ENCODE measurements at regions not wholly inside any gene's neighbourhood (a gene's known extent, or its start where the extent isn't known, plus 50 kb on each side); places are given as distances from the start of the nearest gene placed in this dataset.

DNA sequence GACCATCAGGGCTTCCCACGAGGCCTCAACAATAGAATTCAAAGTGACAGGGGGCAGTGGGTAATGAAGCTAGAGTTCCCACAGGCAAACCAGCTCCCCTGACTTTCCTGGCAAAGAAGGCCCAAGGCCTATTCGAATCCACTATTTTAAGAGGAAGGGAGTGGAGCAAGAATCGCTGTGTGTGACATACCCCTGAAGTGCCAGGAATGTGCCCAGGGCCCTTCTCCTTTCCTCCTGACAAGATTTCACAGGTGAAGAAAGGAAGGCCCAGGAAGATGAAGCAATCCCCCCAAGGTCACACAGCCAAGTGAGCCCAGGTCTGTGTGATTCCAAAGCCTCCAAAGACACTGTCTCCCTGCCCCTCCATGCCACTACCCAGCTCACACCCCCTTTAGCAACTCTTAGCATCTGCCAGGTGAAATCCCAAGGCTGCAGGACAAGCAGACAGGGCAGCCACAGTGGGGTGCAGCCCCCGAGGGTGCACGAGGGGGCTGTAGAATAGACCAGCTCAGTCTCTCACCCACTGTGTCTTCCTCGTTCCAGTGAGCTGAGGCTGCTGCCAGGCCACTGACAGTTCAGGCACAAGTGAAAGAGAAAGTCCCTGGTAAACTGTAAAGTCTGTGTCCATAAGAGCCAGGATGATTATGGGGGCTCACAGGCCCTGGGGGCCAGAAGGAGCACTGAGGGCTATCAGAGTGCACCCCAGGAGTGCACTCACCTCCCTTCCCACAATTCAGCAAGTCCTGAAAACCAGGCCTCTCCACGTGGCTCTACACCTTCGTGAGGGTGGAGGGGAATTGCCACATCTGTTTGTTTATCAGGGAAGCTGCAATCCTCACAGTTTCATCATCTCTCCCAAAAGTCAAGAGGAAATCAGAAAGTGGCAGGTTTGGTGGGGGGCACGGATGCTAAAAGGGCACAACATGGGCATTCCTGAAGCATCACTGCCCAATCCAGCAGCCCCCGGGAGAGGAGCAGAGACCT lies 70.8 kb upstream of the ZMIZ1 start:
- intact Hi-C loops (cut with micrococcal nuclease) = no loop called here
- Mint-ChIP-seq H3K9me3 (ENCODE audit: unreplicated experiment) (no peaks in the 10 kb centered on the region), H3K27ac (ENCODE audit: low read depth, unreplicated experiment) (no peak overlapping the region), H3K27me3 (ENCODE audit: insufficient read depth, unreplicated experiment) (peaks cover 17% of the 10 kb centered on the region), H3K4me1 (ENCODE audit: insufficient read depth, unreplicated experiment) (no peaks in the 10 kb centered on the region), H3K4me3 (ENCODE audit: unreplicated experiment) (no peak overlapping the region), H3K36me3 (ENCODE audit: insufficient read depth, unreplicated experiment) (peaks cover 7% of the 10 kb centered on the region)
- TF ChIP-seq, protein P1, sequence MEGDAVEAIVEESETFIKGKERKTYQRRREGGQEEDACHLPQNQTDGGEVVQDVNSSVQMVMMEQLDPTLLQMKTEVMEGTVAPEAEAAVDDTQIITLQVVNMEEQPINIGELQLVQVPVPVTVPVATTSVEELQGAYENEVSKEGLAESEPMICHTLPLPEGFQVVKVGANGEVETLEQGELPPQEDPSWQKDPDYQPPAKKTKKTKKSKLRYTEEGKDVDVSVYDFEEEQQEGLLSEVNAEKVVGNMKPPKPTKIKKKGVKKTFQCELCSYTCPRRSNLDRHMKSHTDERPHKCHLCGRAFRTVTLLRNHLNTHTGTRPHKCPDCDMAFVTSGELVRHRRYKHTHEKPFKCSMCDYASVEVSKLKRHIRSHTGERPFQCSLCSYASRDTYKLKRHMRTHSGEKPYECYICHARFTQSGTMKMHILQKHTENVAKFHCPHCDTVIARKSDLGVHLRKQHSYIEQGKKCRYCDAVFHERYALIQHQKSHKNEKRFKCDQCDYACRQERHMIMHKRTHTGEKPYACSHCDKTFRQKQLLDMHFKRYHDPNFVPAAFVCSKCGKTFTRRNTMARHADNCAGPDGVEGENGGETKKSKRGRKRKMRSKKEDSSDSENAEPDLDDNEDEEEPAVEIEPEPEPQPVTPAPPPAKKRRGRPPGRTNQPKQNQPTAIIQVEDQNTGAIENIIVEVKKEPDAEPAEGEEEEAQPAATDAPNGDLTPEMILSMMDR (IDR thresholded peaks at IDR 0.05; ENCODE audit: unreplicated experiment) = no peak
- no TSS peak for BruUV-seq (replicated peaks)
- POLR2A ChIA-PET = interaction anchor here (1.1 to 1.5 kb wide), 4 partner anchors 17 to 69 kb away, joined by 3 to 4 read pairs (median 3); no protein-coding TSS in a partner anchor
- CTCF ChIA-PET = interaction anchor here (0.5 kb wide), 1 partner anchor 336 kb away, joined by 3 read pairs; no protein-coding TSS in a partner anchor
- DNase-seq (ENCODE audit: unreplicated experiment) = peak; percentile 44

DNA sequence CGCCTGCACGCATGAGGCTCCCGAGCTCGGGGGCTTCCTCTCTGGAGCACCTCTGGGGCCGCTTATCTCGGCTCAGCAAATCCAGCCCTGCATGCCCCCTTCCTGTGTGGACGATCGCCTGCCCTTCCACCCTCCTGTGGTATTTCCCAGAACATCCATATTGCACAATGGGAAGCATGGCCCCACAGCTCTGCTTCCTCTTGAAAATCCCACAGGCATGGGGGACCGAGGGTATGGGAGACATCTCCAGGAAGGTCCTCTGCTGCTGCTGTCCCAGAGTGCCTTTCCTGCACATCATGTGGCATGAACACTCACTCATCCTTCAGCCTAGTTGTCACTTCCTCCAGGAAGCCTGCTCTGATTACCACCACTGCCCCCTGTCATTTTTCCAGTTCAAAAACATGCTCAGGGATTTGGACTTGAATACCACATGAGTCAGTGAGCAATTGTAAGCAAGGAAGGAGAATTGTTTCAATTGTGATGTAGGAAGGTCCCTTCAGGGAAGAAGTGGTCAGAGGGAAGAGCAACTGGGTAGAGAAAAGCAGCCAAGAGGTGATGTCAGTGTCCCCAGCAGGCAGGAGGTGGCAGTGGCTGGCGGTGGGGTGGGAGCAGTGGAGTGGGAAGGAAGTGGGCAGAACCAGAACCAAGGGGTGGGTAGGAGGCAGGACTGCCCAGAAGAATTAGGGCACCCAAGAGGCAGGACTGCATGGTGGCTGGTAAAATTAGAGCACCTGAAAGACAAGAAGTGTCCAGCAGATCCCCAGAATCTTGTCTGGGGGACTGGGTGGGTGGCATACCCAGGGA lies 67.5 kb upstream of the ZMIZ1 start:
- CTCF ChIA-PET = interaction anchor here (0.9 kb wide), 1 partner anchor 26 kb away, joined by 3 read pairs; no protein-coding TSS in a partner anchor

DNA sequence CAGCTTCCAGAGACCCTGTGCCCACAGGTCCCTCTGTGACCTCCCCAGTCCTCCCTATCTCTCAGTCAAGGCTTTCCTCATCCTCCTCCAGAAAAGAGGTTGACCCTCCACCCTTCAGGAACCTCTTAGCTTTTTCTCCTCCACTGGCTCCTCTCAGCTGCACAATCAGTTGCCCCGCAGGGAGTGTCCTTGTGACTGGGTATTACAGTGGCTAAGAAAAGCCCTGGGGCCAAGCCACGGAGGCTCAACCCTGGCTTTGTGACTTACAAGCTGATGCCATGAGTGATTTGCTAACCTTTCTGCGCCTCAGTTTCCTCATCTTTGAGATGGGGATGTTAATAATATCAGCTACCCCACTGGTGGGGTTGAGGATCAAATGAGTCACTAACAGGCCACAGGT lies 66.4 kb upstream of the ZMIZ1 start:
- intact Hi-C loops (cut with micrococcal nuclease) = no loop called here
- TF ChIP-seq, protein P1 (IDR thresholded peaks at IDR 0.05; ENCODE audit: unreplicated experiment) = no peak
- Mint-ChIP-seq H3K4me3 (ENCODE audit: unreplicated experiment) (no peak overlapping the region), H3K9me3 (ENCODE audit: unreplicated experiment) (no peaks in the 10 kb centered on the region), H3K4me1 (ENCODE audit: insufficient read depth, unreplicated experiment) (no peaks in the 10 kb centered on the region), H3K36me3 (ENCODE audit: insufficient read depth, unreplicated experiment) (peaks cover 7% of the 10 kb centered on the region), H3K27me3 (ENCODE audit: insufficient read depth, unreplicated experiment) (peaks cover 17% of the 10 kb centered on the region), H3K27ac (ENCODE audit: low read depth, unreplicated experiment) (no peak overlapping the region)
- DNase-seq (ENCODE audit: unreplicated experiment) = no peak
- BruUV-seq (replicated peaks) = no TSS peak
- CTCF ChIA-PET = interaction anchor here (0.6 to 0.9 kb wide), 2 partner anchors 370 to 578 kb away, joined by 5 read pairs; no protein-coding TSS in a partner anchor
- POLR2A ChIA-PET = no interaction called here

More for the DNA sequence above, 67.5 kb upstream of the ZMIZ1 start:
- intact Hi-C loops (cut with micrococcal nuclease) = no loop called here
- Mint-ChIP-seq H3K9me3 (ENCODE audit: unreplicated experiment) (no peaks in the 10 kb centered on the region), H3K4me1 (ENCODE audit: insufficient read depth, unreplicated experiment) (no peaks in the 10 kb centered on the region), H3K27ac (ENCODE audit: low read depth, unreplicated experiment) (no peak overlapping the region), H3K36me3 (ENCODE audit: insufficient read depth, unreplicated experiment) (peaks cover 7% of the 10 kb centered on the region), H3K4me3 (ENCODE audit: unreplicated experiment) (no peak overlapping the region), H3K27me3 (ENCODE audit: insufficient read depth, unreplicated experiment) (peaks cover 17% of the 10 kb centered on the region)
- POLR2A ChIA-PET = no interaction called here
- peak; percentile 10 for DNase-seq (ENCODE audit: unreplicated experiment)
- BruUV-seq (replicated peaks) = no TSS peak
- TF ChIP-seq, protein P1 (IDR thresholded peaks at IDR 0.05; ENCODE audit: unreplicated experiment) = no peak

Measured in MCF 10A (cell line).